HL-60 (cell line): ENCODE measurements at regions not wholly inside any gene's neighbourhood (a gene's known extent, or its start where the extent isn't known, plus 50 kb on each side); places are given as distances from the start of the nearest gene placed in this dataset.

ENCODE experiments used
- DNase-seq, 2 experiments: peaks; one replicate each; pipeline ENCODE4 v3.0.0-alpha.2; 2010 to 2020; ENCODE audit warnings: low read depth in 1 of 2, low spot score in 1 of 2
- H3K27ac ChIP-seq: fragments of 250-450 bp; sonication (Bioruptor Pico); replicated peaks from 2 replicates; pipeline ENCODE4 v1.5.1; 2020; ENCODE audit warnings: mild to moderate bottlenecking, moderate library complexity
- H3K27me3 ChIP-seq: fragments of 250-450 bp; sonication (Bioruptor Pico); 2 replicates; pipeline ENCODE4 v1.5.1; 2021; ENCODE audit warnings: mild to moderate bottlenecking, moderate library complexity; ENCODE audit not compliant: insufficient read depth, poor library complexity, severe bottlenecking
- H3K4me3 ChIP-seq: replicated peaks from 2 replicates; pipeline ENCODE4 v1.5.1; 2011; ENCODE audit warnings: mild to moderate bottlenecking, control low read depth, low read length; ENCODE audit not compliant: insufficient read depth
- GABPA ChIP-seq: IDR thresholded peaks from 2 replicates; pipeline ENCODE4 v1.6.1; 2012; ENCODE audit warnings: low read depth
- POLR2AphosphoS5 ChIP-seq: IDR thresholded peaks from 2 replicates; pipeline ENCODE4 v1.6.1; 2012; ENCODE audit warnings: low read depth
- REST ChIP-seq: IDR thresholded peaks from 2 replicates; pipeline ENCODE4 v1.6.1; 2012; ENCODE audit warnings: low read depth; ENCODE audit not compliant: insufficient replicate concordance
- SPI1 ChIP-seq: IDR thresholded peaks from 2 replicates; pipeline ENCODE4 v1.6.1; 2012; ENCODE audit warnings: low read depth, mild to moderate bottlenecking, borderline replicate concordance
- TF ChIP-seq, protein P1 (sequence below): IDR thresholded peaks from one replicate; pipeline ENCODE4 v1.5.1; 2011; ENCODE audit warnings: low read length, control low read depth, inconsistent platforms; ENCODE audit not compliant: insufficient read depth

GRCh38 chr14:47778631-47779030 lies 103.2 kb upstream of the MDGA2 start:
- Histone ChIP-seq H3K27ac (no peak overlapping the region), H3K27me3 (no peaks in the 10 kb centered on the region), H3K4me3 (no peak overlapping the region)
- TF ChIP-seq POLR2AphosphoS5 (no peak), GABPA (no peak), REST (no peak), SPI1 (no peak)
- TF ChIP-seq, protein P1, sequence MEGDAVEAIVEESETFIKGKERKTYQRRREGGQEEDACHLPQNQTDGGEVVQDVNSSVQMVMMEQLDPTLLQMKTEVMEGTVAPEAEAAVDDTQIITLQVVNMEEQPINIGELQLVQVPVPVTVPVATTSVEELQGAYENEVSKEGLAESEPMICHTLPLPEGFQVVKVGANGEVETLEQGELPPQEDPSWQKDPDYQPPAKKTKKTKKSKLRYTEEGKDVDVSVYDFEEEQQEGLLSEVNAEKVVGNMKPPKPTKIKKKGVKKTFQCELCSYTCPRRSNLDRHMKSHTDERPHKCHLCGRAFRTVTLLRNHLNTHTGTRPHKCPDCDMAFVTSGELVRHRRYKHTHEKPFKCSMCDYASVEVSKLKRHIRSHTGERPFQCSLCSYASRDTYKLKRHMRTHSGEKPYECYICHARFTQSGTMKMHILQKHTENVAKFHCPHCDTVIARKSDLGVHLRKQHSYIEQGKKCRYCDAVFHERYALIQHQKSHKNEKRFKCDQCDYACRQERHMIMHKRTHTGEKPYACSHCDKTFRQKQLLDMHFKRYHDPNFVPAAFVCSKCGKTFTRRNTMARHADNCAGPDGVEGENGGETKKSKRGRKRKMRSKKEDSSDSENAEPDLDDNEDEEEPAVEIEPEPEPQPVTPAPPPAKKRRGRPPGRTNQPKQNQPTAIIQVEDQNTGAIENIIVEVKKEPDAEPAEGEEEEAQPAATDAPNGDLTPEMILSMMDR, result no peak
- no peak for DNase-seq

GRCh38 chr14:47772652-47773051 lies 97.2 kb upstream of the MDGA2 start:
- Histone ChIP-seq H3K4me3 (no peak overlapping the region), H3K27me3 (no peaks in the 10 kb centered on the region), H3K27ac (no peak overlapping the region)
- TF ChIP-seq POLR2AphosphoS5 (no peak), GABPA (no peak), REST (no peak), SPI1 (no peak)
- TF ChIP-seq, protein P1, result no peak
- DNase-seq, result no peak

DNA sequence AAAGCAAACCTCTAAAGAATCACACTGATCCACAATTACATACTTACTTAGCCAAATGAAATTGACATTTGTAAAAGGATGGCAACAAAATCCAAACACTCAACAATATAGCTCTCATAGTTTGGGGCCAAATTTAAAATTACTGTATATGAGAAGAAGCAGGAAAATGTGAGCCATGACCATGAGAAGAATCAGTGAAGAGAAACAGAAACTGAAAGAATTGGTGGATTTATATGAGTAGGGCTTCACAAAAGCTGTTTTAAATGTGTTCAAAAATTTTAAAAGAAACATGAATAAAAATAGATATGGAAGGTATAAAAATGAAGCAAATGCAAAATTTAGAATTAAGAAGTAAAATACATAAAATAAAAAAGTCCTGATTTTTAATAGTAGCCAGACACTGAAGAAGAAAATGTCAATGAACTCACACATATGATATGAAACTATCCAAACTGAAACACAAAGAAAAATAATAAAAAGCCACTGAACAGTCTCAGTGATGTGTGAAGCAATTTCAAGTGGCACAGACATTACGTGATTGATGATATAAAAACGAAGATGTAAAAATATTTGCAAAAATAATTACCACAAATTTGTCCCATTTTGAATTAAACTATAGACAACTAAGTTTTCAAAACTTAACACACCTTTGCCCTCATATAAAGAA lies 87.9 kb upstream of the MDGA2 start:
- Histone ChIP-seq H3K27ac (no peak overlapping the region), H3K4me3 (no peak overlapping the region), H3K27me3 (no peaks in the 10 kb centered on the region)
- DNase-seq, result no peak
- TF ChIP-seq REST (no peak), SPI1 (no peak), GABPA (no peak), POLR2AphosphoS5 (no peak)
- TF ChIP-seq, protein P1, result no peak
